ENCODE measurements at regions not wholly inside any gene's neighbourhood (a gene's known extent, or its start where the extent isn't known, plus 50 kb on each side); places are given as distances from the start of the nearest gene placed in this dataset.

DNA sequence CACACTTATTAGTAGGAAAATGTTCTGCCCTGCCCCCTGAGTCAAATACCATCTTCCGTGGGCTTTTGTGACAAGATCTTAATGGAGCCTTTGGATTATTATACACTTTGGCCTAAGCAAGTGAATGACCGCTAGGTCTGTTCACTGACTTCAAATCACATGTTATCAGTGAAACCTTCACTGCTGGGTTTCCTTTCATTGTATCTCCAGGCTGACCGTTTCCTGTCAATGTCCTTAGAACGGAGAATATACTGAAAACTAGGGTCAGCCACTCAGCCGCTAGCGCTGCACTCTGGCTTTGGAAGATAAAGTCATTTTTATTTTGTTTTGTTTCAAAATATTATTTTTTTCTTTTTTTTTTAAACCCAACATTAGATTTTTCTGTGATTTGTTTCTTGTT, 107.0 kb upstream of the TLL1 start:
- no TSS peak for BruUV-seq (replicated peaks)
- Histone ChIP-seq H3K36me3 (ENCODE audit: control insufficient read depth, insufficient read depth, low read length) (no peaks in the 10 kb centered on the region), H3K27me3 (ENCODE audit: control insufficient read depth, insufficient read depth, low read length) (no peaks in the 10 kb centered on the region), H3K27ac (ENCODE audit: low read length) (no peak overlapping the region), H3K4me1 (ENCODE audit: control insufficient read depth, insufficient read depth, low read length) (no peaks in the 10 kb centered on the region), H3K9me3 (ENCODE audit: control insufficient read depth, insufficient read depth, low read depth, low read length) (no peaks in the 10 kb centered on the region), H3K4me3 (ENCODE audit: low read depth in 2 of 2, low read length in 2 of 2) (no peak overlapping the region)
- intact Hi-C loops (cut with micrococcal nuclease; ENCODE audit: unreplicated experiment) = no loop called here
- DNase-seq (ENCODE audit: low read depth, low spot score) (no peak), ATAC-seq (no peak)
- in situ Hi-C loops (cut with HindIII; ENCODE audit: low pct_unique_long_range_greater_than_20kb, low sequenced_read_pairs) = no loop called here
- TF ChIP-seq TCF7L2 (IDR thresholded peaks at IDR 0.05; ENCODE audit: low read depth, low read length) (no peak), REST (IDR thresholded peaks at IDR 0.05; ENCODE audit: insufficient read depth in 1 of 2, low read depth in 2 of 2, low read length in 1 of 2) (no peak), SIN3A (IDR thresholded peaks at IDR 0.05; ENCODE audit: borderline replicate concordance, insufficient read depth, low read depth, low read length) (no peak), POLR2AphosphoS5 (IDR thresholded peaks at IDR 0.05; ENCODE audit: low read depth, low read length) (no peak)
- TF ChIP-seq, protein P1, sequence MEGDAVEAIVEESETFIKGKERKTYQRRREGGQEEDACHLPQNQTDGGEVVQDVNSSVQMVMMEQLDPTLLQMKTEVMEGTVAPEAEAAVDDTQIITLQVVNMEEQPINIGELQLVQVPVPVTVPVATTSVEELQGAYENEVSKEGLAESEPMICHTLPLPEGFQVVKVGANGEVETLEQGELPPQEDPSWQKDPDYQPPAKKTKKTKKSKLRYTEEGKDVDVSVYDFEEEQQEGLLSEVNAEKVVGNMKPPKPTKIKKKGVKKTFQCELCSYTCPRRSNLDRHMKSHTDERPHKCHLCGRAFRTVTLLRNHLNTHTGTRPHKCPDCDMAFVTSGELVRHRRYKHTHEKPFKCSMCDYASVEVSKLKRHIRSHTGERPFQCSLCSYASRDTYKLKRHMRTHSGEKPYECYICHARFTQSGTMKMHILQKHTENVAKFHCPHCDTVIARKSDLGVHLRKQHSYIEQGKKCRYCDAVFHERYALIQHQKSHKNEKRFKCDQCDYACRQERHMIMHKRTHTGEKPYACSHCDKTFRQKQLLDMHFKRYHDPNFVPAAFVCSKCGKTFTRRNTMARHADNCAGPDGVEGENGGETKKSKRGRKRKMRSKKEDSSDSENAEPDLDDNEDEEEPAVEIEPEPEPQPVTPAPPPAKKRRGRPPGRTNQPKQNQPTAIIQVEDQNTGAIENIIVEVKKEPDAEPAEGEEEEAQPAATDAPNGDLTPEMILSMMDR (IDR thresholded peaks at IDR 0.05) = no peak
- CTCF ChIA-PET = no interaction called here
- POLR2A ChIA-PET = no interaction called here

DNA sequence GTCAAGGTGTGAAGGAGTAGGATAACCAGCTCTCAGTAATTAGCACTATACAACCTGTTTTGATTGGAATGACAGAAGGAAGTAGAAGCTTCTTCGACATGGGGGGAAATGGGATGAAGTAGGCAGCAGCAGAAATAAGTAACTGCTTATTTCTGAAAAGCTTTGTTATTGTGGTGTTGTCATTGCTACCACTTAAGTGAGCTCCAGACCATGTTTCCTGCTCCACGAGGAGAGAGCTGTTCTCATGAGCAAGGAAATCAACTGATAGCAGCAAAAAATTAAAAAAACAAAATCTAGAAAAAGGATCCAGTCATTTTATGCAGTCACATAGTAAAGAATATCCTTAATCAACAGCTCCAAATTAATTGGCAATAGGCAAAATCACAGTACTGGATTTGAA, 106.1 kb upstream of the TLL1 start:
- Histone ChIP-seq H3K27ac (ENCODE audit: low read length) (no peak overlapping the region), H3K36me3 (ENCODE audit: control insufficient read depth, insufficient read depth, low read length) (no peaks in the 10 kb centered on the region), H3K4me3 (ENCODE audit: low read depth in 2 of 2, low read length in 2 of 2) (no peak overlapping the region), H3K4me1 (ENCODE audit: control insufficient read depth, insufficient read depth, low read length) (no peaks in the 10 kb centered on the region), H3K27me3 (ENCODE audit: control insufficient read depth, insufficient read depth, low read length) (no peaks in the 10 kb centered on the region), H3K9me3 (ENCODE audit: control insufficient read depth, insufficient read depth, low read depth, low read length) (no peaks in the 10 kb centered on the region)
- DNase-seq (ENCODE audit: low read depth, low spot score) (no peak), ATAC-seq (no peak)
- BruUV-seq (replicated peaks) = no TSS peak
- in situ Hi-C loops (cut with HindIII; ENCODE audit: low pct_unique_long_range_greater_than_20kb, low sequenced_read_pairs) = no loop called here
- CTCF ChIA-PET = no interaction called here
- POLR2A ChIA-PET = no interaction called here
- TF ChIP-seq POLR2AphosphoS5 (IDR thresholded peaks at IDR 0.05; ENCODE audit: low read depth, low read length) = no peak
- TF ChIP-seq SIN3A (IDR thresholded peaks at IDR 0.05; ENCODE audit: borderline replicate concordance, insufficient read depth, low read depth, low read length) = no peak
- TF ChIP-seq REST (IDR thresholded peaks at IDR 0.05; ENCODE audit: insufficient read depth in 1 of 2, low read depth in 2 of 2, low read length in 1 of 2) = no peak
- TF ChIP-seq, protein P1 (IDR thresholded peaks at IDR 0.05) = no peak
- no peak for TF ChIP-seq TCF7L2 (IDR thresholded peaks at IDR 0.05; ENCODE audit: low read depth, low read length)
- intact Hi-C loops (cut with micrococcal nuclease; ENCODE audit: unreplicated experiment) = no loop called here
